ENCODE measurements at regions not wholly inside any gene's neighbourhood (a gene's known extent, or its start where the extent isn't known, plus 50 kb on each side); places are given as distances from the start of the nearest gene placed in this dataset.
"Not testable (repeated sequence)": the region's sequence is repeated elsewhere in the genome, so short reads cannot be mapped to it uniquely, and the experiment has no call there.

- Histone ChIP-seq H3F3A (ENCODE audit: insufficient read depth, low read length, poor library complexity, severe bottlenecking) (no peaks in the 10 kb centered on the region), H3K36me3 (ENCODE audit: insufficient read depth, low read length) (no peaks in the 10 kb centered on the region), H4K20me1 (ENCODE audit: insufficient read depth) (no peaks in the 10 kb centered on the region), H3K27me3 (ENCODE audit: insufficient read depth, low read depth, low read length) (no peaks in the 10 kb centered on the region), H3K9ac (ENCODE audit: low read length) (no peak overlapping the region), H2AFZ (ENCODE audit: low read depth, low read length) (no peak overlapping the region), H3K9me3 (ENCODE audit: low read length) (no peaks in the 10 kb centered on the region), H3K79me2 (replicated peaks; ENCODE audit: insufficient read depth, low read length) (no peaks in the 10 kb centered on the region), H3K27ac (ENCODE audit: low read length) (no peak overlapping the region), H3K4me3 (ENCODE audit: low read length) (no peak overlapping the region), H3K9me2 (ENCODE audit: insufficient read depth, low read length) (no peaks in the 10 kb centered on the region), H3K4me2 (ENCODE audit: low read length) (no peak overlapping the region)
- TF ChIP-seq RAD21 (conservative IDR thresholded peaks at IDR 0.05): no peak
- no peak for TF ChIP-seq SMC3 (conservative IDR thresholded peaks at IDR 0.05; ENCODE audit: poor library complexity)
- TF ChIP-seq, protein P1, sequence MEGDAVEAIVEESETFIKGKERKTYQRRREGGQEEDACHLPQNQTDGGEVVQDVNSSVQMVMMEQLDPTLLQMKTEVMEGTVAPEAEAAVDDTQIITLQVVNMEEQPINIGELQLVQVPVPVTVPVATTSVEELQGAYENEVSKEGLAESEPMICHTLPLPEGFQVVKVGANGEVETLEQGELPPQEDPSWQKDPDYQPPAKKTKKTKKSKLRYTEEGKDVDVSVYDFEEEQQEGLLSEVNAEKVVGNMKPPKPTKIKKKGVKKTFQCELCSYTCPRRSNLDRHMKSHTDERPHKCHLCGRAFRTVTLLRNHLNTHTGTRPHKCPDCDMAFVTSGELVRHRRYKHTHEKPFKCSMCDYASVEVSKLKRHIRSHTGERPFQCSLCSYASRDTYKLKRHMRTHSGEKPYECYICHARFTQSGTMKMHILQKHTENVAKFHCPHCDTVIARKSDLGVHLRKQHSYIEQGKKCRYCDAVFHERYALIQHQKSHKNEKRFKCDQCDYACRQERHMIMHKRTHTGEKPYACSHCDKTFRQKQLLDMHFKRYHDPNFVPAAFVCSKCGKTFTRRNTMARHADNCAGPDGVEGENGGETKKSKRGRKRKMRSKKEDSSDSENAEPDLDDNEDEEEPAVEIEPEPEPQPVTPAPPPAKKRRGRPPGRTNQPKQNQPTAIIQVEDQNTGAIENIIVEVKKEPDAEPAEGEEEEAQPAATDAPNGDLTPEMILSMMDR (IDR thresholded peaks at IDR 0.05; ENCODE audit: poor library complexity, severe bottlenecking): no peak
- TF ChIP-seq POLR2AphosphoS5 (IDR thresholded peaks at IDR 0.05): no peak
- TF ChIP-seq EP300 (conservative IDR thresholded peaks at IDR 0.05; ENCODE audit: poor library complexity, severe bottlenecking): no peak
- no peak for TF ChIP-seq MXI1 (conservative IDR thresholded peaks at IDR 0.05; ENCODE audit: poor library complexity, severe bottlenecking)
- TF ChIP-seq, protein P2, sequence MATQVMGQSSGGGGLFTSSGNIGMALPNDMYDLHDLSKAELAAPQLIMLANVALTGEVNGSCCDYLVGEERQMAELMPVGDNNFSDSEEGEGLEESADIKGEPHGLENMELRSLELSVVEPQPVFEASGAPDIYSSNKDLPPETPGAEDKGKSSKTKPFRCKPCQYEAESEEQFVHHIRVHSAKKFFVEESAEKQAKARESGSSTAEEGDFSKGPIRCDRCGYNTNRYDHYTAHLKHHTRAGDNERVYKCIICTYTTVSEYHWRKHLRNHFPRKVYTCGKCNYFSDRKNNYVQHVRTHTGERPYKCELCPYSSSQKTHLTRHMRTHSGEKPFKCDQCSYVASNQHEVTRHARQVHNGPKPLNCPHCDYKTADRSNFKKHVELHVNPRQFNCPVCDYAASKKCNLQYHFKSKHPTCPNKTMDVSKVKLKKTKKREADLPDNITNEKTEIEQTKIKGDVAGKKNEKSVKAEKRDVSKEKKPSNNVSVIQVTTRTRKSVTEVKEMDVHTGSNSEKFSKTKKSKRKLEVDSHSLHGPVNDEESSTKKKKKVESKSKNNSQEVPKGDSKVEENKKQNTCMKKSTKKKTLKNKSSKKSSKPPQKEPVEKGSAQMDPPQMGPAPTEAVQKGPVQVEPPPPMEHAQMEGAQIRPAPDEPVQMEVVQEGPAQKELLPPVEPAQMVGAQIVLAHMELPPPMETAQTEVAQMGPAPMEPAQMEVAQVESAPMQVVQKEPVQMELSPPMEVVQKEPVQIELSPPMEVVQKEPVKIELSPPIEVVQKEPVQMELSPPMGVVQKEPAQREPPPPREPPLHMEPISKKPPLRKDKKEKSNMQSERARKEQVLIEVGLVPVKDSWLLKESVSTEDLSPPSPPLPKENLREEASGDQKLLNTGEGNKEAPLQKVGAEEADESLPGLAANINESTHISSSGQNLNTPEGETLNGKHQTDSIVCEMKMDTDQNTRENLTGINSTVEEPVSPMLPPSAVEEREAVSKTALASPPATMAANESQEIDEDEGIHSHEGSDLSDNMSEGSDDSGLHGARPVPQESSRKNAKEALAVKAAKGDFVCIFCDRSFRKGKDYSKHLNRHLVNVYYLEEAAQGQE (IDR thresholded peaks at IDR 0.05; ENCODE audit: borderline replicate concordance): no peak
- TF ChIP-seq TAF1 (IDR thresholded peaks at IDR 0.05; ENCODE audit: low read depth): no peak
Observed at GRCh38 chr9:113738893-113739604, 137.1 kb upstream of the ZNF618 start.

- not testable (repeated sequence) for H3K9ac ChIP-seq (ENCODE audit: low read length); H3F3A ChIP-seq (ENCODE audit: insufficient read depth, low read length, poor library complexity, severe bottlenecking); H4K20me1 ChIP-seq (ENCODE audit: insufficient read depth); H3K27ac ChIP-seq (ENCODE audit: low read length); H2AFZ ChIP-seq (ENCODE audit: low read depth, low read length); H3K4me3 ChIP-seq (ENCODE audit: low read length); H3K36me3 ChIP-seq (ENCODE audit: insufficient read depth, low read length); H3K79me2 ChIP-seq (replicated peaks; ENCODE audit: insufficient read depth, low read length); H3K27me3 ChIP-seq (ENCODE audit: insufficient read depth, low read depth, low read length); H3K9me2 ChIP-seq (ENCODE audit: insufficient read depth, low read length); H3K4me2 ChIP-seq (ENCODE audit: low read length); H3K9me3 ChIP-seq (ENCODE audit: low read length)
Observed at GRCh38 chr9:113739605-113740507, 136.3 kb upstream of the ZNF618 start.

GRCh38 chr9:113740508-113741500 lies 135.3 kb upstream of the ZNF618 start:
- not testable (repeated sequence) for H3K36me3 ChIP-seq (ENCODE audit: insufficient read depth, low read length); H3F3A ChIP-seq (ENCODE audit: insufficient read depth, low read length, poor library complexity, severe bottlenecking); H3K79me2 ChIP-seq (replicated peaks; ENCODE audit: insufficient read depth, low read length); H3K9ac ChIP-seq (ENCODE audit: low read length); H3K27ac ChIP-seq (ENCODE audit: low read length); H3K4me2 ChIP-seq (ENCODE audit: low read length); H3K4me3 ChIP-seq (ENCODE audit: low read length); H3K9me2 ChIP-seq (ENCODE audit: insufficient read depth, low read length); H3K27me3 ChIP-seq (ENCODE audit: insufficient read depth, low read depth, low read length); H4K20me1 ChIP-seq (ENCODE audit: insufficient read depth); H3K9me3 ChIP-seq (ENCODE audit: low read length); H2AFZ ChIP-seq (ENCODE audit: low read depth, low read length)

All from neural cell (in vitro differentiated cells).